PC-3 (cell line): ENCODE measurements at regions not wholly inside any gene's neighbourhood (a gene's known extent, or its start where the extent isn't known, plus 50 kb on each side); places are given as distances from the start of the nearest gene placed in this dataset.

Experiments used
- ATAC-seq: fragments of 200-7000 bp; cut with Tn5 transposase; 2 replicates; pipeline ENCODE4 v1.9.1; 2020; ENCODE audit warnings: mild to moderate bottlenecking, moderate library complexity
- BruUV-seq: library from RNA; stranded (reverse); fragments of 400-500 nt; replicated peaks from 2 replicates; lab custom pipeline; 2021; lab: Mats Ljungman, UMichigan
- CTCF ChIA-PET: fragments of 300-600 bp; sonication (Branson Sonifier 250); formaldehyde crosslinking; loops from one replicate; lab custom pipeline; 2022; ENCODE audit warnings: antibody characterized with exemption; lab: Charles Lee
- POLR2A ChIA-PET: fragments of 300-600 bp; sonication (Branson Sonifier 250); formaldehyde crosslinking; loops from one replicate; lab custom pipeline; 2022; ENCODE audit warnings: antibody characterized with exemption; ENCODE audit not compliant: unreplicated experiment; lab: Charles Lee
- DNase-seq: peaks from one replicate; pipeline ENCODE4 v3.0.0-alpha.2; 2015
- H2AFZ ChIP-seq: fragments of 300-600 bp; sonication (generic); 2 replicates; pipeline ENCODE4 v1.6.0; 2016; ENCODE audit warnings: antibody characterized with exemption, low read length
- H3F3A ChIP-seq: fragments of 300-600 bp; sonication (generic); one replicate; pipeline ENCODE4 v1.6.0; 2017; ENCODE audit warnings: antibody characterized with exemption, low read length, control low read depth, mild to moderate bottlenecking; ENCODE audit not compliant: unreplicated experiment
- H3K27ac ChIP-seq: fragments of 300-600 bp; sonication (generic); 2 replicates; pipeline ENCODE4 v1.5.1; 2016; ENCODE audit warnings: mild to moderate bottlenecking, low read length
- H3K27me3 ChIP-seq: fragments of 300-600 bp; sonication (generic); 2 replicates; pipeline ENCODE4 v1.6.1; 2016; ENCODE audit warnings: low read length, mixed read lengths
- H3K36me3 ChIP-seq: fragments of 300-600 bp; sonication (generic); 2 replicates; pipeline ENCODE4 v1.6.1; 2016; ENCODE audit warnings: low read depth, mixed run types, low read length, mixed read lengths
- H3K4me1 ChIP-seq: fragments of 300-600 bp; sonication (generic); 2 replicates; pipeline ENCODE4 v1.5.1; 2016; ENCODE audit warnings: low read length; ENCODE audit not compliant: insufficient read depth
- H3K4me2 ChIP-seq: fragments of 300-600 bp; sonication (generic); 2 replicates; pipeline ENCODE4 v1.6.0; 2016; ENCODE audit warnings: low read length
- H3K4me3 ChIP-seq: fragments of 300-600 bp; sonication (generic); 2 replicates; pipeline ENCODE4 v1.5.1; 2016; ENCODE audit warnings: mild to moderate bottlenecking, low read length, mixed read lengths
- H3K79me2 ChIP-seq: fragments of 300-600 bp; sonication (generic); 2 replicates; pipeline ENCODE4 v1.6.1; 2017; ENCODE audit warnings: low read length, mixed read lengths
- H3K9ac ChIP-seq: fragments of 300-600 bp; sonication (generic); 2 replicates; pipeline ENCODE4 v1.6.0; 2016; ENCODE audit warnings: mild to moderate bottlenecking, low read length
- H3K9me2 ChIP-seq: fragments of 300-600 bp; sonication (generic); replicated peaks from 2 replicates; pipeline ENCODE4 v1.6.1; 2016; ENCODE audit warnings: mixed run types, low read length, mixed read lengths
- H3K9me3 ChIP-seq: fragments of 300-600 bp; sonication (generic); 2 replicates; pipeline ENCODE4 v1.6.1; 2016; ENCODE audit warnings: low read length, mixed read lengths
- H4K20me1 ChIP-seq: fragments of 300-600 bp; sonication (generic); 2 replicates; pipeline ENCODE4 v1.6.1; 2016; ENCODE audit warnings: low read length, mixed read lengths
- CTCF ChIP-seq: fragments of 300-600 bp; sonication (generic); conservative IDR thresholded peaks from 2 replicates; pipeline ENCODE4 v1.5.1; 2017; ENCODE audit warnings: antibody characterized with exemption, low read depth, mild to moderate bottlenecking, low read length
- EZH2 ChIP-seq: fragments of 300-600 bp; sonication (generic); IDR thresholded peaks from one replicate; pipeline ENCODE4 v1.6.1; 2017; ENCODE audit warnings: antibody characterized with exemption, mild to moderate bottlenecking, low read length; ENCODE audit not compliant: unreplicated experiment
- EZH2phosphoT487 ChIP-seq: fragments of 300-600 bp; sonication (generic); IDR thresholded peaks from 2 replicates; pipeline ENCODE4 v1.6.1; 2018; ENCODE audit warnings: mild to moderate bottlenecking, antibody characterized with exemption, low read length, borderline replicate concordance
- intact Hi-C: fragments of 100-400 bp; cut with micrococcal nuclease; formaldehyde crosslinking; loops from 2 replicates; pipeline ENCODE4 v1.9.0; 2023

DNA sequence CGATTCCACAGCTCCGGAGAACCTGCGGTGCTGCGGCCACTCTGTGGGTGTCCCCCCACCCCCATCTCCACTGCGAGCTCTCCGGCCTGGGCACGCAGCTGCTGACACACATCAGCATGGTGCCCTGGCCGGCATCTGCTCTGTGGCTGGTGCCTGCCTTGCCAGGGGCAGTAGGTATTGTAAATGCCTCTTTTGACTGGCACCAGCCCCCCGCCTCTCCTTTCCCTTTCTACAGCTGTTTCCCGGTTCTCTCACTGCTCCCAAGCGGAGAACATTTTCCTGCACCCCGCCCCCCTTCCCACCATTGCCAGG lies 357.1 kb upstream of the ZNF32 start:
- POLR2A ChIA-PET = no interaction called here

DNA sequence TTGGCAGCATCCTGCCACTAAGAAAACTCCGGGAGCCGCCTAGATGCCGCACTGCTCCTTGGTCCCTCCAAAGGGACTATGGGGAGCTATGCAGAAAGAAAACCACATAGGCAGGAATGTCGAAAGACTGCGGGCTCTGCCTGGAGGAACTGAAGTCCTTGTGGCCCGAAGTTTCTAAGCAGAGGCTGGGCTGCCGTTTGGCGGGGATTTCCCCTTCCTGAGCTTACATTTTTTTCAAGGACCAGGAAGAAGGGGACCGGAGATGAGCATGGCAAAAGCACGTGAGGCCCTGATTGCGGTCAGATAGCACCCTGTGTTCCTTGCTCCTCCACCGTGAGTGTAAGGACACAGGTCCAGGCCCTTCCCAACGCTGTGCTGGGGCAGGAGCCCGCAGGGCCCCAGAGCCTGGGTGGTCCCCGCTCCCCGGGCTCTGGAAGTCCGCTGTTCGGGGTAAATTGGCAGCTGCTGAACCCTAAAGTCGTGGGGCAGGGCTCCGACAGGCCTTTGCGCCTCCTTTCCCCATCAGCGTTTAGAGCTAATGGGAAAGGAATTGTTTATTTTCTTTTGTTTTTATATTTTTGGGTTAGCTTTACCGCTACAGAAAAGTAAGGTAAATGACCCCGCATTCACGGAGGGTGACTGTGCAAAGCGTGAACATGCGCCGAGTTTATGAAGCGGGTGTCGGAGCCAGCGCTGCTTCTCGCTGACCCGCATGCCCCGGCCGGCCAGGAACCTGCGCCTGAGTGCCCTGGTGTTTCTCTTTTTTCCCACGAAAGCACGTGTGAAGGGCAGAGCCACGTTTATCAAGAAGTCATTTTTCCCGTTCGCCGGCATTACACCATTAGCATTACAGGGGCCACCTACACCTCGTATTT lies 356.5 kb upstream of the ZNF32 start:
- Histone ChIP-seq H3F3A (no peaks in the 10 kb centered on the region), H3K4me2 (no peak overlapping the region), H3K9me3 (no peaks in the 10 kb centered on the region), H3K9ac (no peak overlapping the region), H3K9me2 (no peaks in the 10 kb centered on the region), H3K79me2 (no peaks in the 10 kb centered on the region), H3K4me1 (no peaks in the 10 kb centered on the region), H4K20me1 (no peaks in the 10 kb centered on the region), H3K4me3 (no peak overlapping the region), H3K27ac (no peak overlapping the region), H3K36me3 (no peaks in the 10 kb centered on the region), H2AFZ (no peak overlapping the region), H3K27me3 (no peaks in the 10 kb centered on the region)
- no TSS peak for BruUV-seq
- DNase-seq (no peak), ATAC-seq (no peak)
- intact Hi-C loops = no loop called here
- ChIA-PET POLR2A (no interaction called here), CTCF (no interaction called here)
- TF ChIP-seq EZH2phosphoT487 (no peak), EZH2 (no peak), CTCF (no peak)

More for the DNA sequence above, 357.1 kb upstream of the ZNF32 start:
- Histone ChIP-seq H3K36me3 (no peaks in the 10 kb centered on the region), H3K4me1 (no peaks in the 10 kb centered on the region), H3K79me2 (no peaks in the 10 kb centered on the region), H3K9me3 (no peaks in the 10 kb centered on the region), H3K27me3 (no peaks in the 10 kb centered on the region), H3K4me3 (no peak overlapping the region), H3K4me2 (no peak overlapping the region), H3K27ac (no peak overlapping the region), H3K9ac (no peak overlapping the region), H4K20me1 (no peaks in the 10 kb centered on the region), H3K9me2 (no peaks in the 10 kb centered on the region), H3F3A (no peaks in the 10 kb centered on the region), H2AFZ (no peak overlapping the region)
- TF ChIP-seq EZH2 (no peak), CTCF (no peak), EZH2phosphoT487 (no peak)
- intact Hi-C loops = no loop called here
- no TSS peak for BruUV-seq
- CTCF ChIA-PET = no interaction called here
- ATAC-seq = no peak
- no peak for DNase-seq

DNA sequence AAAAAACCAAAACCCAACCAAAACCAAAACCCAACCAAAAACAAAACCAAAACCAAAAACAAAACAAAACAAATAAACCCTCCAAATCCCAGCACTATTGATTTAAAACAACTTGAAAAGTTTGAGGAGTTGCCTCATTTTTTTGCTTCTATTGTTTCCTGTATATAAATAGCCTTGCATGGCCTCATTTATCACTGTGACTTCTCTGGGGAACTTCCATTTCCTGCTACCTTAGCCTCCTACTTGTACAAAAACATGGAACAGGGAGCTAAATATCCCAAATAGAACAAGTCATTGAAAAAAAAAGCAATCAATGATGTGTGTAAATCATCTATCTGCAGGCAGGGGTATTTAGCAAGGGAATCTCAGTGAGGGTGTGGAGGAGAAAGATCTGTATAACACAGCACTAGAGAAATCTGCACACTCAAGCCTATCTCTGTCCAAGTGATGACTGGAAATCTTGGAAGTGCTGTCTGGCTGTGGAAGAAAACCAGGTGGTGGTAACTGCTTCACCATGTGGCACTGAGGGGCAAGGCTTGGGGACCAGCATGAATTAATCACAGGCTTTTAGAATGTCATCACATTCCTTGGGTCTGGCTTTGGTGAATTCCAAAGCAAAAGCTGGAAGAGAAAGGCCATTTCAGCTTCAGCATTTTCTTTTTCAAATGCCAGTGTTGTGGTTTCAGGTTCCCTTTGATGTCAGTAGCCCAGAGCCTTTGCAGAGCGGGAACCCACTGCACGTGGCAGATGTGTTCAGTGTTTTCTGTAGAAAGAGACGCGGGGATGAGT lies 349.5 kb upstream of the ZNF32 start:
- Histone ChIP-seq H3K4me3 (no peak overlapping the region), H4K20me1 (no peaks in the 10 kb centered on the region), H3K27ac (no peak overlapping the region), H3F3A (no peaks in the 10 kb centered on the region), H2AFZ (no peak overlapping the region), H3K4me1 (no peaks in the 10 kb centered on the region), H3K9me2 (no peaks in the 10 kb centered on the region), H3K9me3 (no peaks in the 10 kb centered on the region), H3K4me2 (no peak overlapping the region), H3K27me3 (peaks cover 5% of the 10 kb centered on the region; the same call in 1 of the 2 replicates), H3K9ac (no peak overlapping the region), H3K36me3 (no peaks in the 10 kb centered on the region), H3K79me2 (no peaks in the 10 kb centered on the region)
- DNase-seq (no peak), ATAC-seq (no peak)
- BruUV-seq = no TSS peak
- TF ChIP-seq EZH2 (no peak), EZH2phosphoT487 (no peak), CTCF (no peak)
- POLR2A ChIA-PET = no interaction called here
- intact Hi-C loops = no loop called here
- CTCF ChIA-PET = no interaction called here
